H1 (cell line): ENCODE measurements at regions not wholly inside any gene's neighbourhood (a gene's known extent, or its start where the extent isn't known, plus 50 kb on each side); places are given as distances from the start of the nearest gene placed in this dataset.

Experiments used
- TBP ChIP-seq: IDR thresholded peaks from 2 replicates; pipeline ENCODE4 v1.6.1; 2011; ENCODE audit warnings: low read depth, low read length, improper control_type of control experiment
- TEAD4 ChIP-seq: IDR thresholded peaks from 2 replicates; pipeline ENCODE4 v1.6.1; 2012; ENCODE audit warnings: low read depth, low read length, inconsistent platforms, mixed read lengths
- USF2 ChIP-seq: IDR thresholded peaks from 2 replicates; pipeline ENCODE4 v1.6.1; 2011; ENCODE audit warnings: low read length, improper control_type of control experiment

- TF ChIP-seq USF2 (no peak), TBP (no peak), TEAD4 (no peak)
These were observed 85.1 kb upstream of the ATP6AP2 start (continued) for GRCh38 chrX:40495659-40496058.
